ENCODE measurements at regions not wholly inside any gene's neighbourhood (a gene's known extent, or its start where the extent isn't known, plus 50 kb on each side); places are given as distances from the start of the nearest gene placed in this dataset.

- TF ChIP-seq CTCF (IDR thresholded peaks at IDR 0.05; ENCODE audit: low read length) (no peak), EZH2 (optimal IDR thresholded peaks at IDR 0.05; ENCODE audit: low read depth, low read length) (no peak)
Measured at GRCh38 chr3:76700323-76700722, 339.6 kb upstream of the ROBO2 start.
